GM12878 (cell line): ENCODE measurements at regions not wholly inside any gene's neighbourhood (a gene's known extent, or its start where the extent isn't known, plus 50 kb on each side); places are given as distances from the start of the nearest gene placed in this dataset.

Experiments
- CTCF ChIP-seq, 3 experiments: IDR thresholded peaks in 2 of 3; conservative IDR thresholded peaks in 1 of 3; 2 replicates each; pipeline ENCODE4 v1.5.1; 2011; ENCODE audit warnings: low read depth in 3 of 3, low read length in 3 of 3, mild to moderate bottlenecking in 3 of 3, control low read depth in 2 of 3, moderate library complexity in 2 of 3, inconsistent platforms in 1 of 3, mixed read lengths in 1 of 3; ENCODE audit not compliant: control insufficient read depth in 2 of 3, insufficient read depth in 1 of 3; ENCODE audit errors: extremely low read depth in 1 of 3
- FOXK2 ChIP-seq: fragments of 450-650 bp; IDR thresholded peaks from 2 replicates; pipeline ENCODE4 v1.6.1; 2017; ENCODE audit warnings: mild to moderate bottlenecking, moderate library complexity
- NFYA ChIP-seq: IDR thresholded peaks from 2 replicates; pipeline ENCODE4 v1.6.1; 2011; ENCODE audit warnings: low read depth, mild to moderate bottlenecking, low read length, improper control_type of control experiment, borderline replicate concordance
- NFYB ChIP-seq: IDR thresholded peaks from 2 replicates; pipeline ENCODE4 v1.6.1; 2011; ENCODE audit warnings: low read depth, mild to moderate bottlenecking, low read length, improper control_type of control experiment, moderate library complexity; ENCODE audit not compliant: insufficient read depth
- REST ChIP-seq: IDR thresholded peaks from 2 replicates; pipeline ENCODE4 v1.6.1; 2012; ENCODE audit warnings: mild to moderate bottlenecking, low read depth, low read length

GRCh38 chr1:208501542-208501941 lies 257.4 kb upstream of the PLXNA2 start:
- TF ChIP-seq CTCF (IDR thresholded peaks at IDR 0.05 in 2 of 3, conservative IDR thresholded peaks at IDR 0.05 in 1 of 3; ENCODE audit: control insufficient read depth in 2 of 3, extremely low read depth in 1 of 3, insufficient read depth in 1 of 3, low read depth in 3 of 3, low read length in 3 of 3): no peak
- no peak for TF ChIP-seq NFYA
- no peak for TF ChIP-seq NFYB
- no peak for TF ChIP-seq FOXK2
- no peak for TF ChIP-seq REST
